GM23338 (cell line): ENCODE measurements at regions not wholly inside any gene's neighbourhood (a gene's known extent, or its start where the extent isn't known, plus 50 kb on each side); places are given as distances from the start of the nearest gene placed in this dataset.

ENCODE experiments used
- CREB1 ChIP-seq: fragments of 250-450 bp; sonication (Bioruptor Pico); IDR thresholded peaks from 2 replicates; pipeline ENCODE4 v1.5.0; 2020; ENCODE audit warnings: low read depth, mild to moderate bottlenecking, moderate library complexity
- EZH2 ChIP-seq: fragments of 200-600 bp; sonication (generic); IDR thresholded peaks from one replicate; pipeline ENCODE4 v1.8.0; 2017; ENCODE audit warnings: antibody characterized with exemption, mild to moderate bottlenecking, low read depth; ENCODE audit not compliant: unreplicated experiment
- EZH2phosphoT487 ChIP-seq: fragments of 200-600 bp; sonication (generic); IDR thresholded peaks from one replicate; pipeline ENCODE4 v1.8.1; 2018; ENCODE audit warnings: antibody characterized with exemption; ENCODE audit not compliant: unreplicated experiment
- JUNB ChIP-seq: IDR thresholded peaks from one replicate; pipeline ENCODE4 v1.6.1; 2016; ENCODE audit warnings: antibody characterized with exemption; ENCODE audit not compliant: unreplicated experiment
- NANOG ChIP-seq: IDR thresholded peaks from 2 replicates; pipeline ENCODE4 v1.6.1; 2016; ENCODE audit warnings: antibody characterized with exemption, borderline replicate concordance
- POLR2AphosphoS5 ChIP-seq: IDR thresholded peaks from 2 replicates; pipeline ENCODE4 v1.6.1; 2016; ENCODE audit warnings: antibody characterized with exemption, low read depth
- STAT1 ChIP-seq: IDR thresholded peaks from one replicate; pipeline ENCODE4 v1.6.1; 2016; ENCODE audit warnings: antibody characterized with exemption; ENCODE audit not compliant: unreplicated experiment
- ZNF114 ChIP-seq: fragments of 250-450 bp; sonication (Bioruptor Pico); IDR thresholded peaks from 2 replicates; pipeline ENCODE4 v1.5.0; 2020; ENCODE audit warnings: mild to moderate bottlenecking, moderate library complexity
- ZNF331 ChIP-seq: fragments of 250-450 bp; sonication (Bioruptor Pico); IDR thresholded peaks from 2 replicates; pipeline ENCODE4 v1.5.0; 2020; ENCODE audit warnings: low read depth, mild to moderate bottlenecking, moderate library complexity
- TF ChIP-seq, protein P1 (sequence below), 2 experiments: fragments of 200-600 bp in 1 of 2; sonication (generic) in 1 of 2; conservative IDR thresholded peaks; 2 replicates each; pipeline versions ENCODE4 v1.5.1 to v1.6.1; 2016 to 2017; ENCODE audit warnings: antibody characterized with exemption in 2 of 2, low read depth in 2 of 2, mild to moderate bottlenecking in 2 of 2, moderate library complexity in 1 of 2
- TF ChIP-seq, protein P2 (sequence below): IDR thresholded peaks from 2 replicates; pipeline ENCODE4 v1.6.1; 2016; ENCODE audit warnings: antibody characterized with exemption
- TF ChIP-seq, protein P3 (sequence below): IDR thresholded peaks from one replicate; pipeline ENCODE4 v1.6.1; 2018; ENCODE audit warnings: antibody characterized with exemption; ENCODE audit not compliant: unreplicated experiment
- TF ChIP-seq, protein P4 (sequence below): fragments of 250-450 bp; sonication (Bioruptor Pico); IDR thresholded peaks from 2 replicates; pipeline ENCODE4 v1.5.0; 2020; ENCODE audit warnings: mild to moderate bottlenecking, moderate library complexity

DNA sequence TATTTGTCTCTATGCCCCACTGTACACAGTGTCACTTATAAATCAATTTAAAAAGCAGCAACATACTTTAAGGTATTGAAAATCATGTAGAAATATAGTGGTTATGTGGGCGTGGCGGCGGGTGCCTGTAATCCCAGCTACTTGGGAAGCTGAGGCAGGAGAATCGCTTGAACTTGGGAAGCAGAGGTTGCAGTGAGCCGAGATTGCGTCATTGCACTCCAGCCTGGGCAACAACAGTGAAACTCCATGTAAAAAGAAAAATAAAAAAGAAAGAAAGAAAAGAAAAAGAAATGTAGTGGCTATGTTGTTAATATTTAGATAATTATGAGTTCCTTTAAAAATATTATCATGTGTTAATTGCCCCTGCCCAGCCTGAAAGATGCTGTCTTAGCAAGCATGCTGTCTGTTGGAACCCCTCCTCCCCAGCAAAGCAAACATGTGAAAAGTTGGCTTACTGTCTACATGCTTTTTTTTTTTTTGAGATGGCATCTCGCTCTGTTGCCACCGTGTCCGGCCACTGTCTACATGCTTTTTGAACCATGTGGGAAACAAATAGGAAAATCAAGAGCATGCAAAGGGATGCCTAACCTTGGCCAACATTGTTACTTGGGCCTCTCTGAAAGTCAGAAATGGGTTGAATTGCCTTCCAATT is 151.4 kb upstream of the TSHZ2 start:
- TF ChIP-seq, protein P1, sequence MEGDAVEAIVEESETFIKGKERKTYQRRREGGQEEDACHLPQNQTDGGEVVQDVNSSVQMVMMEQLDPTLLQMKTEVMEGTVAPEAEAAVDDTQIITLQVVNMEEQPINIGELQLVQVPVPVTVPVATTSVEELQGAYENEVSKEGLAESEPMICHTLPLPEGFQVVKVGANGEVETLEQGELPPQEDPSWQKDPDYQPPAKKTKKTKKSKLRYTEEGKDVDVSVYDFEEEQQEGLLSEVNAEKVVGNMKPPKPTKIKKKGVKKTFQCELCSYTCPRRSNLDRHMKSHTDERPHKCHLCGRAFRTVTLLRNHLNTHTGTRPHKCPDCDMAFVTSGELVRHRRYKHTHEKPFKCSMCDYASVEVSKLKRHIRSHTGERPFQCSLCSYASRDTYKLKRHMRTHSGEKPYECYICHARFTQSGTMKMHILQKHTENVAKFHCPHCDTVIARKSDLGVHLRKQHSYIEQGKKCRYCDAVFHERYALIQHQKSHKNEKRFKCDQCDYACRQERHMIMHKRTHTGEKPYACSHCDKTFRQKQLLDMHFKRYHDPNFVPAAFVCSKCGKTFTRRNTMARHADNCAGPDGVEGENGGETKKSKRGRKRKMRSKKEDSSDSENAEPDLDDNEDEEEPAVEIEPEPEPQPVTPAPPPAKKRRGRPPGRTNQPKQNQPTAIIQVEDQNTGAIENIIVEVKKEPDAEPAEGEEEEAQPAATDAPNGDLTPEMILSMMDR (conservative IDR thresholded peaks at IDR 0.05; ENCODE audit: low read depth in 2 of 2) = no peak
- TF ChIP-seq CREB1 (CRISPR knock-in tag) = no peak
- TF ChIP-seq, protein P2, sequence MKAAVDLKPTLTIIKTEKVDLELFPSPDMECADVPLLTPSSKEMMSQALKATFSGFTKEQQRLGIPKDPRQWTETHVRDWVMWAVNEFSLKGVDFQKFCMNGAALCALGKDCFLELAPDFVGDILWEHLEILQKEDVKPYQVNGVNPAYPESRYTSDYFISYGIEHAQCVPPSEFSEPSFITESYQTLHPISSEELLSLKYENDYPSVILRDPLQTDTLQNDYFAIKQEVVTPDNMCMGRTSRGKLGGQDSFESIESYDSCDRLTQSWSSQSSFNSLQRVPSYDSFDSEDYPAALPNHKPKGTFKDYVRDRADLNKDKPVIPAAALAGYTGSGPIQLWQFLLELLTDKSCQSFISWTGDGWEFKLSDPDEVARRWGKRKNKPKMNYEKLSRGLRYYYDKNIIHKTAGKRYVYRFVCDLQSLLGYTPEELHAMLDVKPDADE = no peak
- TF ChIP-seq EZH2 = no peak
- no peak for TF ChIP-seq ZNF331 (CRISPR knock-in tag)
- TF ChIP-seq POLR2AphosphoS5 = no peak
- no peak for TF ChIP-seq JUNB
- TF ChIP-seq, protein P3, sequence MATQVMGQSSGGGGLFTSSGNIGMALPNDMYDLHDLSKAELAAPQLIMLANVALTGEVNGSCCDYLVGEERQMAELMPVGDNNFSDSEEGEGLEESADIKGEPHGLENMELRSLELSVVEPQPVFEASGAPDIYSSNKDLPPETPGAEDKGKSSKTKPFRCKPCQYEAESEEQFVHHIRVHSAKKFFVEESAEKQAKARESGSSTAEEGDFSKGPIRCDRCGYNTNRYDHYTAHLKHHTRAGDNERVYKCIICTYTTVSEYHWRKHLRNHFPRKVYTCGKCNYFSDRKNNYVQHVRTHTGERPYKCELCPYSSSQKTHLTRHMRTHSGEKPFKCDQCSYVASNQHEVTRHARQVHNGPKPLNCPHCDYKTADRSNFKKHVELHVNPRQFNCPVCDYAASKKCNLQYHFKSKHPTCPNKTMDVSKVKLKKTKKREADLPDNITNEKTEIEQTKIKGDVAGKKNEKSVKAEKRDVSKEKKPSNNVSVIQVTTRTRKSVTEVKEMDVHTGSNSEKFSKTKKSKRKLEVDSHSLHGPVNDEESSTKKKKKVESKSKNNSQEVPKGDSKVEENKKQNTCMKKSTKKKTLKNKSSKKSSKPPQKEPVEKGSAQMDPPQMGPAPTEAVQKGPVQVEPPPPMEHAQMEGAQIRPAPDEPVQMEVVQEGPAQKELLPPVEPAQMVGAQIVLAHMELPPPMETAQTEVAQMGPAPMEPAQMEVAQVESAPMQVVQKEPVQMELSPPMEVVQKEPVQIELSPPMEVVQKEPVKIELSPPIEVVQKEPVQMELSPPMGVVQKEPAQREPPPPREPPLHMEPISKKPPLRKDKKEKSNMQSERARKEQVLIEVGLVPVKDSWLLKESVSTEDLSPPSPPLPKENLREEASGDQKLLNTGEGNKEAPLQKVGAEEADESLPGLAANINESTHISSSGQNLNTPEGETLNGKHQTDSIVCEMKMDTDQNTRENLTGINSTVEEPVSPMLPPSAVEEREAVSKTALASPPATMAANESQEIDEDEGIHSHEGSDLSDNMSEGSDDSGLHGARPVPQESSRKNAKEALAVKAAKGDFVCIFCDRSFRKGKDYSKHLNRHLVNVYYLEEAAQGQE = no peak
- no peak for TF ChIP-seq ZNF114 (CRISPR knock-in tag)
- TF ChIP-seq EZH2phosphoT487 = no peak
- no peak for TF ChIP-seq NANOG
- TF ChIP-seq, protein P4, sequence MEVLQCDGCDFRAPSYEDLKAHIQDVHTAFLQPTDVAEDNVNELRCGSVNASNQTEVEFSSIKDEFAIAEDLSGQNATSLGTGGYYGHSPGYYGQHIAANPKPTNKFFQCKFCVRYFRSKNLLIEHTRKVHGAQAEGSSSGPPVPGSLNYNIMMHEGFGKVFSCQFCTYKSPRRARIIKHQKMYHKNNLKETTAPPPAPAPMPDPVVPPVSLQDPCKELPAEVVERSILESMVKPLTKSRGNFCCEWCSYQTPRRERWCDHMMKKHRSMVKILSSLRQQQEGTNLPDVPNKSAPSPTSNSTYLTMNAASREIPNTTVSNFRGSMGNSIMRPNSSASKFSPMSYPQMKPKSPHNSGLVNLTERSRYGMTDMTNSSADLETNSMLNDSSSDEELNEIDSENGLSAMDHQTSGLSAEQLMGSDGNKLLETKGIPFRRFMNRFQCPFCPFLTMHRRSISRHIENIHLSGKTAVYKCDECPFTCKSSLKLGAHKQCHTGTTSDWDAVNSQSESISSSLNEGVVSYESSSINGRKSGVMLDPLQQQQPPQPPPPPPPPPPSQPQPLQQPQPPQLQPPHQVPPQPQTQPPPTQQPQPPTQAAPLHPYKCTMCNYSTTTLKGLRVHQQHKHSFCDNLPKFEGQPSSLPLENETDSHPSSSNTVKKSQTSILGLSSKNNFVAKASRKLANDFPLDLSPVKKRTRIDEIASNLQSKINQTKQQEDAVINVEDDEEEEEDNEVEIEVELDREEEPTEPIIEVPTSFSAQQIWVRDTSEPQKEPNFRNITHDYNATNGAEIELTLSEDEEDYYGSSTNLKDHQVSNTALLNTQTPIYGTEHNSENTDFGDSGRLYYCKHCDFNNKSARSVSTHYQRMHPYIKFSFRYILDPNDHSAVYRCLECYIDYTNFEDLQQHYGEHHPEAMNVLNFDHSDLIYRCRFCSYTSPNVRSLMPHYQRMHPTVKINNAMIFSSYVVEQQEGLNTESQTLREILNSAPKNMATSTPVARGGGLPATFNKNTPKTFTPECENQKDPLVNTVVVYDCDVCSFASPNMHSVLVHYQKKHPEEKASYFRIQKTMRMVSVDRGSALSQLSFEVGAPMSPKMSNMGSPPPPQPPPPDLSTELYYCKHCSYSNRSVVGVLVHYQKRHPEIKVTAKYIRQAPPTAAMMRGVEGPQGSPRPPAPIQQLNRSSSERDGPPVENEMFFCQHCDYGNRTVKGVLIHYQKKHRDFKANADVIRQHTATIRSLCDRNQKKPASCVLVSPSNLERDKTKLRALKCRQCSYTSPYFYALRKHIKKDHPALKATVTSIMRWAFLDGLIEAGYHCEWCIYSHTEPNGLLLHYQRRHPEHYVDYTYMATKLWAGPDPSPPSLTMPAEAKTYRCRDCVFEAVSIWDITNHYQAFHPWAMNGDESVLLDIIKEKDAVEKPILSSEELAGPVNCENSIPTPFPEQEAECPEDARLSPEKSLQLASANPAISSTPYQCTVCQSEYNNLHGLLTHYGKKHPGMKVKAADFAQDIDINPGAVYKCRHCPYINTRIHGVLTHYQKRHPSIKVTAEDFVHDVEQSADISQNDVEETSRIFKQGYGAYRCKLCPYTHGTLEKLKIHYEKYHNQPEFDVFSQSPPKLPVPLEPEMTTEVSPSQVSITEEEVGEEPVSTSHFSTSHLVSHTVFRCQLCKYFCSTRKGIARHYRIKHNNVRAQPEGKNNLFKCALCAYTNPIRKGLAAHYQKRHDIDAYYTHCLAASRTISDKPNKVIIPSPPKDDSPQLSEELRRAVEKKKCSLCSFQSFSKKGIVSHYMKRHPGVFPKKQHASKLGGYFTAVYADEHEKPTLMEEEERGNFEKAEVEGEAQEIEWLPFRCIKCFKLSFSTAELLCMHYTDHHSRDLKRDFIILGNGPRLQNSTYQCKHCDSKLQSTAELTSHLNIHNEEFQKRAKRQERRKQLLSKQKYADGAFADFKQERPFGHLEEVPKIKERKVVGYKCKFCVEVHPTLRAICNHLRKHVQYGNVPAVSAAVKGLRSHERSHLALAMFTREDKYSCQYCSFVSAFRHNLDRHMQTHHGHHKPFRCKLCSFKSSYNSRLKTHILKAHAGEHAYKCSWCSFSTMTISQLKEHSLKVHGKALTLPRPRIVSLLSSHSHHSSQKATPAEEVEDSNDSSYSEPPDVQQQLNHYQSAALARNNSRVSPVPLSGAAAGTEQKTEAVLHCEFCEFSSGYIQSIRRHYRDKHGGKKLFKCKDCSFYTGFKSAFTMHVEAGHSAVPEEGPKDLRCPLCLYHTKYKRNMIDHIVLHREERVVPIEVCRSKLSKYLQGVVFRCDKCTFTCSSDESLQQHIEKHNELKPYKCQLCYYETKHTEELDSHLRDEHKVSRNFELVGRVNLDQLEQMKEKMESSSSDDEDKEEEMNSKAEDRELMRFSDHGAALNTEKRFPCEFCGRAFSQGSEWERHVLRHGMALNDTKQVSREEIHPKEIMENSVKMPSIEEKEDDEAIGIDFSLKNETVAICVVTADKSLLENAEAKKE = no peak
- no peak for TF ChIP-seq STAT1
